ENCODE measurements at regions not wholly inside any gene's neighbourhood (a gene's known extent, or its start where the extent isn't known, plus 50 kb on each side); places are given as distances from the start of the nearest gene placed in this dataset.
"Not testable (repeated sequence)": the region's sequence is repeated elsewhere in the genome, so short reads cannot be mapped to it uniquely, and the experiment has no call there.

DNA sequence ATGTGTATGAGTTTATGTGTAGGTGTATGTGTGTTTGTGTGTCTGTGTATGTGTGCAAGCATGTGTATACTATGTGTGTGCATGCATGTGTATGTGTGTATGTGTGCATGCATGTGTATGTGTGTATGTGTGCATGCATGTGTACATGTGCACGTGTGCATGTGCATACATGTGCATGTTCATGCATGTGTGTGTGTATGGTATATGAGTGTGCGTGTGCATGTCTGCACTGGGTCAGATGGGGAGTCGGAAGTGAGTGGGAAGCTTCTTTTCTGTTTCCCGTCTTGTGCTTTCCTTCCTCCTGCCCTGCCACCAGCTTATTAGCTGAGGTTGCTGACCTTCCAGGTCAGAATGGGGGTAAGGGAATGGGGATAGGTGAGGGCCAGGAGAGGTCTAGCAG, 174.7 kb downstream of the MAP2K4 start:
- DNase-seq (ENCODE audit: low spot score), result no peak
- H3K27ac Mint-ChIP-seq, result no peak overlapping the region
- peaks cover 2 to 15% of the 10 kb centered on the region in 2 donors for H3K27me3 Mint-ChIP-seq
- H3K36me3 Mint-ChIP-seq, result no peaks in the 10 kb centered on the region
- no peak for ATAC-seq
- H3K4me3 Mint-ChIP-seq, result no peak overlapping the region
- H3K9me3 Mint-ChIP-seq, result peaks cover 5% of the 10 kb centered on the region
- H3K4me1 Mint-ChIP-seq (ENCODE audit: low read depth in 2 of 2), result no peaks in the 10 kb centered on the region

- Mint-ChIP-seq H3K4me1 (ENCODE audit: low read depth in 2 of 2) (no peaks in the 10 kb centered on the region), H3K36me3 (no peaks in the 10 kb centered on the region), H3K9me3 (no peaks in the 10 kb centered on the region), H3K27me3 (peaks cover 0 to 8% of the 10 kb centered on the region in 2 donors), H3K27ac (no peak overlapping the region), H3K4me3 (no peak overlapping the region)
- ATAC-seq, result no peak
- DNase-seq (ENCODE audit: low spot score), result no peak
Measured at GRCh38 chr17:12201294-12201880, 180.7 kb downstream of the MAP2K4 start.

- DNase-seq (ENCODE audit: low spot score) (no peak), ATAC-seq (no peak)
- no peak overlapping the region for H3K4me3 Mint-ChIP-seq
- H3K4me1 Mint-ChIP-seq (ENCODE audit: low read depth in 2 of 2), result no peaks in the 10 kb centered on the region
- H3K27ac Mint-ChIP-seq, result no peak overlapping the region
- H3K36me3 Mint-ChIP-seq, result no peaks in the 10 kb centered on the region
- peaks cover 0 to 6% of the 10 kb centered on the region in 2 donors for H3K27me3 Mint-ChIP-seq
- peaks cover 3% of the 10 kb centered on the region for H3K9me3 Mint-ChIP-seq
Measured at GRCh38 chr17:12209632-12210191, 189.0 kb downstream of the MAP2K4 start.

DNA sequence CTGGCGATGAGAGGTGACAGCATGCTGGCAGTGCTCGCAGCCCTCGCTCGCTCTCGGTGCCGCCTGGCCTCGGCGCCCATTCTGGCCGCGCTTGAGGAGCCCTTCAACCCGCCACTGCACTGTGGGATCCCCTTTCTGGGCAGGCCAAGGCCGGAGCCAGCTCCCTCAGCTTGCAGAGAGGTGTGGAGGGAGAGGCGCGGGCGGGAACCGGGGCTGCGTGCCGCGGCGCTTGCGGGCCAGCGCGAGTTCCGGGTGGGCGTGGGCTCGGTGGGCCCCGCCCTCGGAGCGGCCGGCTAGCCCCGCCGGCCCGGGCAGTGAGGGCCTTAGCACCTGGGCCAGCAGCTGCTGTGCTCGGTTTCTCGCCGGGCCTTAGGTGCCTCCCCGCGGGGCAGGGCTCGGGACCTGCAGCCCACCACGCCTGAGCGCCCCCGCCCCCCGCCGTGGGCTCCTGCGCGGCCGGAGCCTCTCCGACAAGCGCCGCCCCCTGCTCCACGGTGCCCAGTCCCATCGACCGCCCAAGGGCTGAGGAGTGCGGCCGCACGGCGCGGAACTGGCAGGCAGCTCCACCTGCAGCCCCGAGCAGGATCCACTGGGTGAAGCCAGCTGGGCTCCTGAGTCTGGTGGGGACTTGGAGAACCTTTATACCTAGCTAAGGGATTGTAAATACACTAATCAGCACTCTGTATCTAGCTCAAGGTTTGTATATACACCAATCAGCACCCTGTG, 200.2 kb downstream of the MAP2K4 start:
- Mint-ChIP-seq H3K9me3 (peaks cover 13% of the 10 kb centered on the region), H3K27me3 (peaks cover 0 to 19% of the 10 kb centered on the region in 2 donors)
- H3K36me3 Mint-ChIP-seq; H3K4me3 Mint-ChIP-seq; DNase-seq (ENCODE audit: low spot score); H3K4me1 Mint-ChIP-seq (ENCODE audit: low read depth in 2 of 2); ATAC-seq; H3K27ac Mint-ChIP-seq: not testable (repeated sequence)

DNA sequence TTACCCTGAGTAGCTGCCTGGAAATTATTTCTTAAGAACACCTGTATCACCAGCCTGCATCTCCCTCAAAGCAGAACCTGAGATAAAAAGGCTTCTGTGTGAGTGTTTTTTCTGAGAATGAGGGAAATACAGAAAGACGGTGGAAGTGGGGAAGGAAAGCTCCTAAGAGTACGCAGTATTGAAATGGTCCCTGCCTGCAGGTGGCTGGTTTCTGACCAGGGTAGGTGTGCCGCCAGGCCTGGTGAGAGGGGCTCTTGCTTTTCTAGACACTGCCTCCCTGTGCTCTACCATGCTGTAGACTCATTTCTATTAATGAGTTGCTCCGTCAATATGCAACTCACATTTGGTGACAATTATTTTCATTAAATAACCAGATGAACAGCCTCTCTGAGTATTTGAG, 201.7 kb downstream of the MAP2K4 start:
- no peak for ATAC-seq
- Mint-ChIP-seq H3K4me3 (no peak overlapping the region), H3K27ac (no peak overlapping the region), H3K9me3 (peaks cover 16% of the 10 kb centered on the region), H3K4me1 (ENCODE audit: low read depth in 2 of 2) (no peaks in the 10 kb centered on the region), H3K27me3 (peaks cover 0 to 19% of the 10 kb centered on the region in 2 donors), H3K36me3 (peaks cover 7% of the 10 kb centered on the region)
- DNase-seq (ENCODE audit: low spot score), result no peak

- ATAC-seq (no peak), DNase-seq (ENCODE audit: low spot score) (no peak)
- H3K9me3 Mint-ChIP-seq, result peaks cover 10% of the 10 kb centered on the region
- H3K4me1 Mint-ChIP-seq (ENCODE audit: low read depth in 2 of 2), result no peaks in the 10 kb centered on the region
- no peak overlapping the region for H3K4me3 Mint-ChIP-seq
- no peaks in the 10 kb centered on the region for H3K36me3 Mint-ChIP-seq
- H3K27me3 Mint-ChIP-seq, result peaks cover 0 to 4% of the 10 kb centered on the region in 2 donors
- no peak overlapping the region for H3K27ac Mint-ChIP-seq
Measured at GRCh38 chr17:12227547-12227946, 206.9 kb downstream of the MAP2K4 start.

DNA sequence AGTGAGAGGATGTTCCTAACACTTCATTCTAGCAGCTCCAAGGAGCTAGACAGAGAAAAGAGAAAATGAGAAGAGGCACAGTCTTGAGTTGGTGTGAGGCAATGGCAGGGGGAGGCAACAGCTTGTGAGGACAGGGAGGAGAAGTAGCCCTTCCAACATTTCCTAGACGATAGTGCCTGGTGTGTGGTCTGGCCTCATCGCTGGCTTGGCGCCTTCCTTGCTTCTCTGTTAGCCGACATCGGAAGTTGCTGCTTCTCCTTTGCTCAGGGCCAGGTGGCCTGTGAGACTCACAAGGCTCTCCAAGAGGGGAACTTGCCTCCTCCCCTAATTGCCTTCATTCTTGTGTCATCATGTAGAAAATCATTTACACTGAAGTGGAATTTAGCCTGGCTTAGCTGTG, 208.7 kb downstream of the MAP2K4 start:
- no peaks in the 10 kb centered on the region for H3K36me3 Mint-ChIP-seq
- H3K9me3 Mint-ChIP-seq, result peaks cover 10% of the 10 kb centered on the region
- no peak overlapping the region for H3K4me3 Mint-ChIP-seq
- no peaks in the 10 kb centered on the region for H3K4me1 Mint-ChIP-seq (ENCODE audit: low read depth in 2 of 2)
- ATAC-seq, result no peak
- peaks cover 0 to 4% of the 10 kb centered on the region in 2 donors for H3K27me3 Mint-ChIP-seq
- DNase-seq (ENCODE audit: low spot score), result no peak
- no peak overlapping the region for H3K27ac Mint-ChIP-seq

DNA sequence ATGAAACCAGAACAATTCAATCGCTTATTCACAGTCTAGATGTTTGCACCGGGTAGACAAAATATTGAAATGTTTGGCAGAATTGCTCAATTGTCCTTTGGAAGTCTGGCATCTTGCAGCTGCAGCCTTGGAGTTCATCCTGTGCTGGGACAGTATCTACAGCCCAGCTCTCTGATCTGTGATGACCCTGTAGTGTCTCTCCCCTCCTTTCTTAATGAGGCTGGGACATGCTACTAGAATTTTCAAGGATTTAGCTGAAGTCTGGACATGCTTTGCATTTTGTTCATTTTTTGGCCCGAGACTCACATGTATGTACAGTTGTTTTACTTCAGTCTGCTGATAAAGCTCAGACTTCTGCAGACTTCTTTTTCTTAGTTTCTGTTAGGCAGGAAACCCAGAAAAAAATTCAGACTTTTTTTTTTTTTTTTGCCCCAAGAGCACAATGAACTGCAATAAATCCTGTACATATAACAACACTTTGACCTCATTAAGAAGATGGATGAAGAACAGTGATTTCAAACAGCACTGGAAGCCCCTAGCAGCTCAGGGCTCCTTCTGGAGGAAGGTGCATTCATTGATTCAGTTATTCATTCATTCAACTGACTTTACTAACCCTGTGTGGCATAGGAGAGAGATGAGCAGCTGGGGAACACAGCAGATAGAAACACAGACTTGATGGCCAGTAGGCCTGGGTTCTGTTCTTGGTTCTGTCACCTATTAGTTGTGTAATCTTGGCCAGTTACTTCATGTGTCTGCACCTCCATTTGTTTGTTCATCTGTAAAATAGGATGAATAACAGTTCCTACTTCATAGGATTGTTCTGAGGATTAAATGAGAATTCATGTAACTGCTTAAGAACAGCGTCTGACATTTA, 210.0 kb downstream of the MAP2K4 start:
- H3K27me3 Mint-ChIP-seq, result peaks cover 0 to 4% of the 10 kb centered on the region in 2 donors
- no peak for ATAC-seq
- peaks cover 6% of the 10 kb centered on the region for H3K9me3 Mint-ChIP-seq
- no peak overlapping the region for H3K4me3 Mint-ChIP-seq
- no peak overlapping the region for H3K27ac Mint-ChIP-seq
- no peaks in the 10 kb centered on the region for H3K36me3 Mint-ChIP-seq
- DNase-seq (ENCODE audit: low spot score), result no peak
- H3K4me1 Mint-ChIP-seq (ENCODE audit: low read depth in 2 of 2), result no peaks in the 10 kb centered on the region

GRCh38 chr17:12231355-12231682, 210.6 kb downstream of the MAP2K4 start:
- no peak for DNase-seq (ENCODE audit: low spot score)
- H3K4me3 Mint-ChIP-seq, result no peak overlapping the region
- peaks cover 3% of the 10 kb centered on the region for H3K9me3 Mint-ChIP-seq
- no peak overlapping the region for H3K27ac Mint-ChIP-seq
- H3K36me3 Mint-ChIP-seq, result no peaks in the 10 kb centered on the region
- H3K4me1 Mint-ChIP-seq (ENCODE audit: low read depth in 2 of 2), result no peaks in the 10 kb centered on the region
- peaks cover 0 to 4% of the 10 kb centered on the region in 2 donors for H3K27me3 Mint-ChIP-seq
- no peak for ATAC-seq

DNA sequence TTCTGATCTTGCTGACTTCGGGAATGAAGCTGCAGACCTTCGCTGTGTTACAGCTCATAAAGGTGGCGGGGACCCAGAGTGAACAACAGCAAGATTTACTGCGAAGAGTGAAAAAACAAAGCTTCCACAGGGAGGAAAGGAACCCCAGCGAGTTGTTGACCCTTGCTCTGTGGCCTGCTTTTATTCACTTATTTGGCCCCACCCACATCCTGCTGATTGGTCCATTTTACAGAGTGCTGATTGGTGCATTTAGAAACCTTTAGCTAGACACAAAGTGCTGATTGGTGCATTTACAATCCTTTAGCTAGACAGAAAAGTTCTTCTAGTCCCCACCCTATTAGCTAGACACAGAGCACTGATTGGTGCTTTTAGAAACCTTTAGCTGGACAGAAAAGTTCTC, 218.3 kb downstream of the MAP2K4 start:
- not testable (repeated sequence) for H3K4me1 Mint-ChIP-seq (ENCODE audit: low read depth in 2 of 2); ATAC-seq; H3K9me3 Mint-ChIP-seq; H3K27me3 Mint-ChIP-seq; H3K27ac Mint-ChIP-seq; H3K36me3 Mint-ChIP-seq; H3K4me3 Mint-ChIP-seq; DNase-seq (ENCODE audit: low spot score)

DNA sequence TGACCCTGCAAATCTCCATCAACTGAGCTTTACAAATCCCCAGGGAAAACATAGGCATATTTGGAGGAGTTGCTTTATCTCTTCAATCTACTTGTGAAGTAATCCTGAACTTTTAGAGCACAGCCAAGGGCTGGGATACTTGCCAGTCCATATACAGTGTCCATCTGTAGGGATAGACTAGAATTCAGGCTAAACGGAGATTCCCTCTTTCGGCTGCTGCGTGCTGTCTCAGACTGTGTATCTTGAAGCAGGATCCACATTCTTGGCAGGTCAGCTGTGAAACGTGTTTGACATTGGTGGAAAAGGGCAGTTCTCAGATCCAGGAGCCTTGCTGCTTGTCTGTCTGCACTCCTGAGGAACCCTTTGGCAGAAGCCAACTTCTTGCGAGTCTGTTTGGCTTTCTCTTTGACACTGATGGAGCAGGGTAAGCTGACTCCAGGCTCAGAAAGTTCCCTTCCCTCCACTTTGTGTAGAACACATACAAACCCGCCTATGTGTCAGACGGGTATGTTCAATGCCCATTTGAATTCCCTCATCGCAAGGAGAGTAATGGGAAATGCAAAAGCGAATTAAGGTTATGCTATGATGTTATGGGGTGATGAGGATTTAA, 221.8 kb downstream of the MAP2K4 start:
- Mint-ChIP-seq H3K27ac (no peak overlapping the region), H3K36me3 (no peaks in the 10 kb centered on the region), H3K4me1 (ENCODE audit: low read depth in 2 of 2) (no peaks in the 10 kb centered on the region), H3K27me3 (no peaks in the 10 kb centered on the region), H3K4me3 (no peak overlapping the region), H3K9me3 (no peaks in the 10 kb centered on the region)
- no peak for DNase-seq (ENCODE audit: low spot score)
- ATAC-seq, result no peak

DNA sequence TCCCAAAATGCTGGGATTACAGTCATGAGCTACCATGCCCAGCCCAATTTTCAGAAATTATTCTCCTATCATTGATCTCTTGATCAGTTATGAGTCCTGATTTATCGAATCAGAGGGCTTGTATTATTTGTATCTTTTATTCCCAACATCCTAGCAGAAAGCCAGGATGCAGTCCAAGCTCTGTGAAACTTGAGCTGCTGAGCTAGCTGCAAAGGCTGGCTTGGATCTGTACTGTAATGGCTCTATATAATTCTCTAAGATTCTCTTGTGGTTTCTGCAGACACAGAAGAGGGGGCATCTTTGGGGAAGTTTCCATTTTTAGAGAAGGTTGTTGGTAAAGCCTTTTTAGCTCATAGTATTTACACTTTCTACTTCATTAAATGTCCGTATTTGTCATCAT, 227.1 kb downstream of the MAP2K4 start:
- no peaks in the 10 kb centered on the region for H3K4me1 Mint-ChIP-seq (ENCODE audit: low read depth in 2 of 2)
- ATAC-seq, result no peak
- no peak overlapping the region for H3K4me3 Mint-ChIP-seq
- H3K36me3 Mint-ChIP-seq, result no peaks in the 10 kb centered on the region
- no peak for DNase-seq (ENCODE audit: low spot score)
- H3K9me3 Mint-ChIP-seq, result no peaks in the 10 kb centered on the region
- H3K27ac Mint-ChIP-seq, result no peak overlapping the region
- H3K27me3 Mint-ChIP-seq, result peaks cover 0 to 7% of the 10 kb centered on the region in 2 donors

- Mint-ChIP-seq H3K4me3 (no peak overlapping the region), H3K4me1 (ENCODE audit: low read depth in 2 of 2) (no peaks in the 10 kb centered on the region), H3K36me3 (no peaks in the 10 kb centered on the region), H3K27ac (no peak overlapping the region), H3K9me3 (no peaks in the 10 kb centered on the region), H3K27me3 (peaks cover 0 to 7% of the 10 kb centered on the region in 2 donors)
- DNase-seq (ENCODE audit: low spot score) (no peak), ATAC-seq (no peak)
Measured at GRCh38 chr17:12250973-12251372, 230.3 kb downstream of the MAP2K4 start.

All from natural killer cell treated with Interleukin-12 subunit alpha and Interleukin-12 subunit beta and Interleukin-15 and Interleukin-18, amount 100 ng/mL, for 72 hours (primary cell).